NOMO-1 treated with dmso at 0.1 percent for 144 hours (cell line): ENCODE measurements at regions not wholly inside any gene's neighbourhood (a gene's known extent, or its start where the extent isn't known, plus 50 kb on each side); places are given as distances from the start of the nearest gene placed in this dataset.
"Not testable (repeated sequence)": the region's sequence is repeated elsewhere in the genome, so short reads cannot be mapped to it uniquely, and the experiment has no call there.

ENCODE experiments used
- DNase-seq: peaks from one replicate; lab custom pipeline; 2025; ENCODE audit not compliant: unreplicated experiment; lab: John Stamatoyannopoulos, UW

- DNase-seq: no peak
Measured at GRCh38 chr6:6412221-6412620, 91.8 kb upstream of the F13A1 start.

GRCh38 chr6:6412700-6413099 is 92.2 kb upstream of the F13A1 start:
- no peak for DNase-seq

- DNase-seq: peak; percentile 28
Measured at GRCh38 chr6:6414931-6415330, 94.5 kb upstream of the F13A1 start.

- DNase-seq: no peak
Measured at GRCh38 chr6:6417475-6417874, 97.0 kb upstream of the F13A1 start.

GRCh38 chr6:6418421-6418820 is 98.0 kb upstream of the F13A1 start:
- DNase-seq: no peak

GRCh38 chr6:6420107-6420506 is 99.6 kb upstream of the F13A1 start:
- DNase-seq: no peak

- DNase-seq: no peak
Measured at GRCh38 chr6:6434151-6434550, 113.7 kb upstream of the F13A1 start.

- DNase-seq: no peak
Measured at GRCh38 chr6:6434723-6435122, 114.3 kb upstream of the F13A1 start.

GRCh38 chr6:6436366-6436765 is 115.9 kb upstream of the F13A1 start:
- DNase-seq: no peak

GRCh38 chr6:6436946-6437345 is 116.5 kb upstream of the F13A1 start:
- no peak for DNase-seq

- no peak for DNase-seq
Measured at GRCh38 chr6:6438286-6438685, 117.8 kb upstream of the F13A1 start.

- DNase-seq: no peak
Measured at GRCh38 chr6:6439778-6440177, 119.3 kb upstream of the F13A1 start.

- no peak for DNase-seq
Measured at GRCh38 chr6:6452002-6452401, 131.5 kb upstream of the F13A1 start.

- no peak for DNase-seq
Measured at GRCh38 chr6:6453186-6453585, 132.7 kb upstream of the F13A1 start.

- no peak for DNase-seq
Measured at GRCh38 chr6:6455272-6455671, 133.2 kb upstream of the LY86 start.

GRCh38 chr6:6458172-6458571 is 130.3 kb upstream of the LY86 start:
- no peak for DNase-seq

- not testable (repeated sequence) for DNase-seq
Measured at GRCh38 chr6:6459963-6460362, 128.6 kb upstream of the LY86 start.

GRCh38 chr6:6460416-6460815 is 128.1 kb upstream of the LY86 start:
- DNase-seq: no peak

GRCh38 chr6:6461138-6461537 is 127.4 kb upstream of the LY86 start:
- DNase-seq: no peak

GRCh38 chr6:6466967-6467761 is 121.4 kb upstream of the LY86 start:
- DNase-seq: no peak

- peak; percentile 30 for DNase-seq
Measured at GRCh38 chr6:6469074-6469473, 119.4 kb upstream of the LY86 start.

GRCh38 chr6:6470123-6470522 is 118.4 kb upstream of the LY86 start:
- DNase-seq: no peak

GRCh38 chr6:6471276-6471675 is 117.2 kb upstream of the LY86 start:
- no peak for DNase-seq
